SU-DHL-6 (cell line): ENCODE measurements at regions not wholly inside any gene's neighbourhood (a gene's known extent, or its start where the extent isn't known, plus 50 kb on each side); places are given as distances from the start of the nearest gene placed in this dataset.

Experiments used
- H2AFZ ChIP-seq: fragments of 200-600 bp; sonication (generic); 2 replicates; pipeline ENCODE4 v1.6.1; 2014; ENCODE audit warnings: low read depth, mild to moderate bottlenecking, moderate library complexity, mixed read lengths, antibody characterized with exemption, low read length; ENCODE audit not compliant: severe bottlenecking
- H3F3A ChIP-seq: fragments of 200-600 bp; shearing (Covaris generic); 2 replicates; pipeline ENCODE4 v1.6.0; 2016; ENCODE audit warnings: antibody characterized with exemption, mild to moderate bottlenecking; ENCODE audit not compliant: insufficient read depth
- H3K27ac ChIP-seq: fragments of 200-600 bp; sonication (generic); 2 replicates; pipeline ENCODE4 v1.5.1; 2016; ENCODE audit warnings: low read depth, mild to moderate bottlenecking, low read length, moderate library complexity, mixed read lengths
- H3K27me3 ChIP-seq: fragments of 200-600 bp; sonication (generic), shearing (Covaris generic); 2 replicates; pipeline ENCODE4 v1.6.0; 2014; ENCODE audit warnings: mild to moderate bottlenecking, low read length
- H3K36me3 ChIP-seq: fragments of 200-600 bp; sonication (generic); 2 replicates; pipeline ENCODE4 v1.6.1; 2014; ENCODE audit warnings: mild to moderate bottlenecking, low read length, mixed read lengths
- H3K4me2 ChIP-seq: fragments of 300-600, 200-600 bp; shearing (Covaris generic), sonication (generic); 2 replicates; pipeline ENCODE4 v1.6.0; 2014; ENCODE audit warnings: low read length, low read depth, mild to moderate bottlenecking; ENCODE audit not compliant: poor library complexity, severe bottlenecking
- H3K4me3 ChIP-seq: fragments of 200-600 bp; sonication (generic); 2 replicates; pipeline ENCODE4 v1.5.1; 2014; ENCODE audit warnings: antibody characterized with exemption, low read length, mild to moderate bottlenecking, mixed read lengths; ENCODE audit not compliant: insufficient read depth, poor library complexity, severe bottlenecking
- H3K79me2 ChIP-seq: fragments of 200-600 bp; sonication (generic); 2 replicates; pipeline ENCODE4 v1.6.1; 2014; ENCODE audit warnings: mild to moderate bottlenecking, low read length, moderate library complexity; ENCODE audit not compliant: insufficient read depth
- H3K9ac ChIP-seq: fragments of 200-600 bp; sonication (generic); 2 replicates; pipeline ENCODE4 v1.7.0; 2014; ENCODE audit warnings: mild to moderate bottlenecking, low read length
- H3K9me2 ChIP-seq: fragments of 200-600 bp; sonication (generic); replicated peaks from 2 replicates; pipeline ENCODE4 v1.6.1; 2014; ENCODE audit warnings: low read length; ENCODE audit not compliant: insufficient read depth
- H3K9me3 ChIP-seq: fragments of 200-600 bp; sonication (generic); 2 replicates; pipeline ENCODE4 v1.6.1; 2014; ENCODE audit warnings: low read length, mixed read lengths; ENCODE audit not compliant: insufficient read depth
- H4K20me1 ChIP-seq: fragments of 200-600 bp; sonication (generic); 2 replicates; pipeline ENCODE4 v1.6.1; 2014; ENCODE audit warnings: low read depth, mild to moderate bottlenecking, antibody characterized with exemption, low read length, moderate library complexity, mixed read lengths
- EZH2phosphoT487 ChIP-seq: fragments of 200-600 bp; sonication (generic), shearing (Covaris generic); conservative IDR thresholded peaks from 2 replicates; pipeline ENCODE4 v1.6.1; 2018; ENCODE audit warnings: mild to moderate bottlenecking, antibody characterized with exemption, low read length, moderate library complexity, mixed read lengths
- TF ChIP-seq, protein P1 (sequence below): fragments of 200-600 bp; sonication (generic); IDR thresholded peaks from one replicate; pipeline ENCODE4 v1.5.1; 2017; ENCODE audit warnings: antibody characterized with exemption, mild to moderate bottlenecking, low read length, moderate library complexity; ENCODE audit not compliant: insufficient read depth, poor library complexity, severe bottlenecking

DNA sequence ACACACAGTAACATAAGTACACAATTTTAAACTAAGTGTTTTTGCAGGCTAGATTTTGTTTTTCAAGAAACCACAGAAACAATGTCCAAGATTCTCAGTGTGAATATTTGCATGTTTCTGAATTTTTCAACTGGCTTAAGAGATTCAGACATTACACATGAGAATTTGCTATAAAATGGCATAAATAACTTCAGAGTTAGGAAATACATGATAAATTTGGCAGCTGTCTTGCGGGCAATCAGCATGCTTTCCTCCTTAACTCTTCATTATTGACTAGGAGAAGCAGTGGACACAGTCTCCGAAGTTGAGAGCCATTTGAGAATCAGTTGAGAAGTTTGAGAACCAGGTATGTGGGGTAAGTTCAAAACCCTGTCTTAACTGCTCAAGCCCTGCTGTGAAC is 625.6 kb upstream of the SGO1 start:
- Histone ChIP-seq H3K4me2 (no peak overlapping the region), H3K9me2 (no peaks in the 10 kb centered on the region), H4K20me1 (no peaks in the 10 kb centered on the region), H3K27ac (no peak overlapping the region), H3K27me3 (no peaks in the 10 kb centered on the region), H3K9ac (no peak overlapping the region), H3K36me3 (no peaks in the 10 kb centered on the region), H3K4me3 (no peak overlapping the region), H3F3A (no peaks in the 10 kb centered on the region), H2AFZ (no peak overlapping the region), H3K79me2 (no peaks in the 10 kb centered on the region), H3K9me3 (no peaks in the 10 kb centered on the region)
- TF ChIP-seq, protein P1, sequence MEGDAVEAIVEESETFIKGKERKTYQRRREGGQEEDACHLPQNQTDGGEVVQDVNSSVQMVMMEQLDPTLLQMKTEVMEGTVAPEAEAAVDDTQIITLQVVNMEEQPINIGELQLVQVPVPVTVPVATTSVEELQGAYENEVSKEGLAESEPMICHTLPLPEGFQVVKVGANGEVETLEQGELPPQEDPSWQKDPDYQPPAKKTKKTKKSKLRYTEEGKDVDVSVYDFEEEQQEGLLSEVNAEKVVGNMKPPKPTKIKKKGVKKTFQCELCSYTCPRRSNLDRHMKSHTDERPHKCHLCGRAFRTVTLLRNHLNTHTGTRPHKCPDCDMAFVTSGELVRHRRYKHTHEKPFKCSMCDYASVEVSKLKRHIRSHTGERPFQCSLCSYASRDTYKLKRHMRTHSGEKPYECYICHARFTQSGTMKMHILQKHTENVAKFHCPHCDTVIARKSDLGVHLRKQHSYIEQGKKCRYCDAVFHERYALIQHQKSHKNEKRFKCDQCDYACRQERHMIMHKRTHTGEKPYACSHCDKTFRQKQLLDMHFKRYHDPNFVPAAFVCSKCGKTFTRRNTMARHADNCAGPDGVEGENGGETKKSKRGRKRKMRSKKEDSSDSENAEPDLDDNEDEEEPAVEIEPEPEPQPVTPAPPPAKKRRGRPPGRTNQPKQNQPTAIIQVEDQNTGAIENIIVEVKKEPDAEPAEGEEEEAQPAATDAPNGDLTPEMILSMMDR, result no peak
- no peak for TF ChIP-seq EZH2phosphoT487

DNA sequence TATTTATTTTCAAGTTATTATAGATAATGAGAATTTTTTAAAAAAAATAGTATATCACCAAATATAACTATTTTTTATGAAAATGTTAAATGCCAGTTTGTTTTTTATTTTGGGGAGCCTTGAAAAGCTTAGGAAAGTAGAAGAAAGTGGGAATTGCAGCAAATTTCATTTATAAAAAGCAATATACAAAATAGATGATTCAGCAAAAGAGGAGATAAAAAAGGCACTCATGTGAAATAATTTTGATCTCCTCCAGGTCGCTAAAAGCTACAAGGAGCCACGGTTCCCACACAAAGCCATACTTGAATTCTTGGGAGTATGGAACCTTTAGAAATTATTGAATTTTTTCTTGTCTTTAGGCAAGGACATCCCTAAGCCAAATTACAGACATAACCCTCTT is 625.0 kb upstream of the SGO1 start:
- no peaks in the 10 kb centered on the region for H3F3A ChIP-seq
- no peaks in the 10 kb centered on the region for H3K9me3 ChIP-seq
- no peaks in the 10 kb centered on the region for H4K20me1 ChIP-seq
- H3K27ac ChIP-seq, result no peak overlapping the region
- H3K4me2 ChIP-seq, result no peak overlapping the region
- no peaks in the 10 kb centered on the region for H3K79me2 ChIP-seq
- no peaks in the 10 kb centered on the region for H3K9me2 ChIP-seq
- H3K9ac ChIP-seq, result no peak overlapping the region
- no peak overlapping the region for H3K4me3 ChIP-seq
- no peaks in the 10 kb centered on the region for H3K36me3 ChIP-seq
- no peak for TF ChIP-seq EZH2phosphoT487
- TF ChIP-seq, protein P1, result no peak
- H3K27me3 ChIP-seq, result no peaks in the 10 kb centered on the region
- H2AFZ ChIP-seq, result no peak overlapping the region

GRCh38 chr3:20810555-20810954 is 624.5 kb upstream of the SGO1 start:
- no peak overlapping the region for H3K27ac ChIP-seq
- H3K9me2 ChIP-seq, result no peaks in the 10 kb centered on the region
- no peak overlapping the region for H2AFZ ChIP-seq
- no peaks in the 10 kb centered on the region for H3K36me3 ChIP-seq
- H3K79me2 ChIP-seq, result no peaks in the 10 kb centered on the region
- H3K4me3 ChIP-seq, result no peak overlapping the region
- TF ChIP-seq, protein P1, result no peak
- TF ChIP-seq EZH2phosphoT487, result no peak
- H3K4me2 ChIP-seq, result no peak overlapping the region
- H3K9ac ChIP-seq, result no peak overlapping the region
- no peaks in the 10 kb centered on the region for H3K9me3 ChIP-seq
- H3F3A ChIP-seq, result no peaks in the 10 kb centered on the region
- no peaks in the 10 kb centered on the region for H3K27me3 ChIP-seq
- H4K20me1 ChIP-seq, result no peaks in the 10 kb centered on the region

DNA sequence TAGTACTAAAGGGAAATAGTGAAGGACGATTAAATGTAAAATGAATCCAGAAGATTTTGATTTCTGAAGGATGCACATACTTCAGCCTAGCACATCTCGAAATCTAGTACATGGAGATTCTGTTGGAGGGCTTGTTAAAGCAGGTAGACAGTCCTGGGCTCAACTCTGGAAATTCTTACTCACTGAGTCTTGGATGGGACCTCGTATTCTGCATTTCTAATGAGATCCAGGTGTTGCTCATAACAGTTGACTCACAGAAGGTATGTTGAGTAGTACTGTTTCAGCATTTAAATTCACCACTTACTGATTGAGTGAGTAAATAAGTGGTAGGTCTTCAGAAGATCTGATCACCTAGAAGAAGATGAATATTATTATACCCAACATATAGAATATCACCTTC is 623.4 kb upstream of the SGO1 start:
- H2AFZ ChIP-seq, result no peak overlapping the region
- H4K20me1 ChIP-seq, result no peaks in the 10 kb centered on the region
- no peaks in the 10 kb centered on the region for H3K36me3 ChIP-seq
- no peaks in the 10 kb centered on the region for H3K27me3 ChIP-seq
- H3F3A ChIP-seq, result no peaks in the 10 kb centered on the region
- H3K9me2 ChIP-seq, result no peaks in the 10 kb centered on the region
- TF ChIP-seq, protein P1, result no peak
- TF ChIP-seq EZH2phosphoT487, result no peak
- H3K79me2 ChIP-seq, result no peaks in the 10 kb centered on the region
- H3K9me3 ChIP-seq, result no peaks in the 10 kb centered on the region
- H3K27ac ChIP-seq, result no peak overlapping the region
- no peak overlapping the region for H3K9ac ChIP-seq
- H3K4me2 ChIP-seq, result no peak overlapping the region
- H3K4me3 ChIP-seq, result no peak overlapping the region
